H9 (cell line): ENCODE measurements at regions not wholly inside any gene's neighbourhood (a gene's known extent, or its start where the extent isn't known, plus 50 kb on each side); places are given as distances from the start of the nearest gene placed in this dataset.

Experiments
- DNase-seq: peaks from one replicate; pipeline ENCODE4 v3.0.0-alpha.2; 2017
- H2AFZ ChIP-seq: one replicate; pipeline ENCODE4 v1.6.1; 2013; ENCODE audit warnings: mild to moderate bottlenecking, low read length, control low read depth, moderate library complexity
- H2AK5ac ChIP-seq: 2 replicates; pipeline ENCODE4 v1.6.1; 2013; ENCODE audit warnings: low read length, control low read depth, mixed read lengths; ENCODE audit not compliant: insufficient read length
- H2BK120ac ChIP-seq: one replicate; pipeline ENCODE4 v1.6.1; 2013; ENCODE audit warnings: low read depth, mild to moderate bottlenecking, low read length, control low read depth, inconsistent platforms; ENCODE audit not compliant: poor library complexity, severe bottlenecking
- H2BK12ac ChIP-seq: 2 replicates; pipeline ENCODE4 v1.6.1; 2013; ENCODE audit warnings: low read length, control low read depth, mixed read lengths, low read depth; ENCODE audit not compliant: insufficient read length
- H2BK15ac ChIP-seq: 2 replicates; pipeline ENCODE4 v1.6.1; 2013; ENCODE audit warnings: low read depth, low read length, control low read depth
- H2BK20ac ChIP-seq: one replicate; pipeline ENCODE4 v1.6.1; 2013; ENCODE audit warnings: low read depth, mild to moderate bottlenecking, low read length, control low read depth, inconsistent platforms; ENCODE audit not compliant: poor library complexity, severe bottlenecking
- H2BK5ac ChIP-seq: 2 replicates; pipeline ENCODE4 v1.6.1; 2013; ENCODE audit warnings: low read length, control low read depth, mixed read lengths; ENCODE audit not compliant: insufficient read length
- H3K14ac ChIP-seq: 2 replicates; pipeline ENCODE4 v1.6.1; 2013; ENCODE audit warnings: low read length, control low read depth; ENCODE audit not compliant: insufficient read depth
- H3K18ac ChIP-seq: 2 replicates; pipeline ENCODE4 v1.6.1; 2013; ENCODE audit warnings: low read depth, mild to moderate bottlenecking, mixed read lengths, low read length, control low read depth; ENCODE audit not compliant: insufficient read length
- H3K23ac ChIP-seq: 2 replicates; pipeline ENCODE4 v1.6.1; 2013; ENCODE audit warnings: low read length, control low read depth, mixed read lengths, low read depth; ENCODE audit not compliant: insufficient read length
- H3K23me2 ChIP-seq: 2 replicates; pipeline ENCODE4 v1.6.1; 2013; ENCODE audit warnings: low read depth, mild to moderate bottlenecking, mixed read lengths, low read length, control low read depth; ENCODE audit not compliant: insufficient read length, poor library complexity, severe bottlenecking
- H3K27ac ChIP-seq: 2 replicates; pipeline ENCODE4 v1.5.1; 2013; ENCODE audit warnings: low read length, control low read depth, mixed read lengths, low read depth; ENCODE audit not compliant: insufficient read length
- H3K27me3 ChIP-seq: 2 replicates; pipeline ENCODE4 v1.6.1; 2013; ENCODE audit warnings: low read length, control low read depth, inconsistent platforms; ENCODE audit not compliant: insufficient read depth
- H3K4ac ChIP-seq: 2 replicates; pipeline ENCODE4 v1.6.1; 2013; ENCODE audit warnings: low read depth, mild to moderate bottlenecking, control low read depth, inconsistent platforms, low read length, moderate library complexity
- H3K4me1 ChIP-seq: 2 replicates; pipeline ENCODE4 v1.6.1; 2013; ENCODE audit warnings: low read length, control low read depth, inconsistent platforms; ENCODE audit not compliant: insufficient read depth
- H3K4me2 ChIP-seq: 2 replicates; pipeline ENCODE4 v1.6.1; 2013; ENCODE audit warnings: low read length, control low read depth, mixed read lengths; ENCODE audit not compliant: insufficient read length, insufficient read depth
- H3K56ac ChIP-seq: 2 replicates; pipeline ENCODE4 v1.6.1; 2013; ENCODE audit warnings: low read depth, mild to moderate bottlenecking, mixed read lengths, low read length, control low read depth; ENCODE audit not compliant: insufficient read length
- H3K79me1 ChIP-seq: 2 replicates; pipeline ENCODE4 v1.6.1; 2013; ENCODE audit warnings: low read depth, mild to moderate bottlenecking, moderate library complexity, low read length, control low read depth, inconsistent platforms; ENCODE audit not compliant: insufficient read depth, poor library complexity, severe bottlenecking
- H3K79me2 ChIP-seq: 2 replicates; pipeline ENCODE4 v1.6.1; 2013; ENCODE audit warnings: low read length, control low read depth, inconsistent platforms; ENCODE audit not compliant: insufficient read depth
- H3K9ac ChIP-seq: 2 replicates; pipeline ENCODE4 v1.6.1; 2013; ENCODE audit warnings: low read length, control low read depth, mixed read lengths; ENCODE audit not compliant: insufficient read length; ENCODE audit errors: extremely low read depth
- H3K9me3 ChIP-seq: one replicate; pipeline ENCODE4 v1.6.1; 2013; ENCODE audit warnings: low read depth, low read length, inconsistent platforms; ENCODE audit not compliant: control insufficient read depth
- H3T11ph ChIP-seq: one replicate; pipeline ENCODE4 v1.6.1; 2013; ENCODE audit warnings: mild to moderate bottlenecking, low read length, control low read depth, inconsistent platforms
- H4K20me1 ChIP-seq: one replicate; pipeline ENCODE4 v1.6.1; 2013; ENCODE audit not compliant: control insufficient read depth, insufficient read length, insufficient read depth
- H4K5ac ChIP-seq: 2 replicates; pipeline ENCODE4 v1.6.1; 2013; ENCODE audit warnings: low read depth, mild to moderate bottlenecking, mixed read lengths, low read length, control low read depth; ENCODE audit not compliant: insufficient read length
- H4K8ac ChIP-seq: replicated peaks from 2 replicates; pipeline ENCODE4 v1.6.1; 2013; ENCODE audit warnings: low read length, control low read depth, mixed read lengths, low read depth; ENCODE audit not compliant: insufficient read length
- H4K91ac ChIP-seq: 2 replicates; pipeline ENCODE4 v1.6.1; 2013; ENCODE audit warnings: low read depth, mild to moderate bottlenecking, moderate library complexity, mixed read lengths, low read length, control low read depth; ENCODE audit not compliant: insufficient read length
- H3K27ac Mint-ChIP-seq, 3 experiments: 2 replicates in 2 of 3; 3 replicates in 1 of 3; pipeline ENCODE4 v1.8.0; 2020 to 2021; ENCODE audit warnings: mixed read lengths in 3 of 3, mild to moderate bottlenecking in 1 of 3, moderate library complexity in 1 of 3
- H3K27me3 Mint-ChIP-seq: 2 replicates; pipeline ENCODE4 v1.8.0; 2021; ENCODE audit warnings: low read depth, mild to moderate bottlenecking, moderate library complexity, mixed read lengths
- H3K36me3 Mint-ChIP-seq, 3 experiments: 2 replicates in 2 of 3; 3 replicates in 1 of 3; pipeline ENCODE4 v1.8.0; 2020 to 2021; ENCODE audit warnings: low read depth in 3 of 3, mixed read lengths in 3 of 3; ENCODE audit not compliant: insufficient read depth in 1 of 3
- H3K4me1 Mint-ChIP-seq, 2 experiments: 2 replicates each; pipeline ENCODE4 v1.8.0; 2020; ENCODE audit warnings: mixed read lengths in 2 of 2
- H3K4me3 Mint-ChIP-seq, 2 experiments: 2 replicates in 1 of 2; 3 replicates in 1 of 2; pipeline ENCODE4 v1.8.0; 2020 to 2021; ENCODE audit warnings: mild to moderate bottlenecking in 2 of 2, mixed read lengths in 2 of 2, moderate library complexity in 1 of 2
- H3K9me3 Mint-ChIP-seq, 2 experiments: 2 replicates in 1 of 2; 3 replicates in 1 of 2; pipeline ENCODE4 v1.8.0; 2020; ENCODE audit warnings: mild to moderate bottlenecking in 2 of 2, mixed read lengths in 2 of 2, moderate library complexity in 1 of 2
- WGBS: extraction: QIAGEN DNeasy Blood & Tissue Kit; methylation state at CpG from one replicate; pipeline ENCODE4 v1.1.7; 2013; ENCODE audit warnings: missing lambda C conversion rate, low lambda C conversion rate, mixed read lengths; ENCODE audit not compliant: insufficient read length; ENCODE audit errors: extremely low coverage; 5-methylcytosine and 5-hydroxymethylcytosine counted together
- TF ChIP-seq, protein P1 (sequence below): fragments of 200-600 bp; sonication (generic); conservative IDR thresholded peaks from 3 replicates; pipeline ENCODE4 v1.8.0; 2021; ENCODE audit warnings: antibody characterized with exemption, mild to moderate bottlenecking

GRCh38 chr21:28423521-28424190 is 569.0 kb downstream of the LTN1 start:
- Histone ChIP-seq H4K8ac (no peak overlapping the region), H4K20me1 (no peaks in the 10 kb centered on the region), H3K23ac (no peak overlapping the region), H2AK5ac (no peak overlapping the region), H3K79me1 (no peaks in the 10 kb centered on the region), H2BK15ac (no peak overlapping the region), H3K27me3 (no peaks in the 10 kb centered on the region), H2AFZ (no peak overlapping the region), H3K18ac (no peak overlapping the region), H4K5ac (no peak overlapping the region), H3K4me2 (no peak overlapping the region), H3K9ac (no peak overlapping the region), H3K23me2 (no peaks in the 10 kb centered on the region), H3K56ac (no peak overlapping the region), H3K14ac (no peak overlapping the region), H3K4me1 (no peaks in the 10 kb centered on the region), H3T11ph (no peak overlapping the region), H2BK12ac (no peak overlapping the region), H3K27ac (no peak overlapping the region), H3K4ac (no peak overlapping the region), H2BK20ac (no peak overlapping the region), H2BK5ac (no peak overlapping the region), H2BK120ac (no peak overlapping the region), H3K9me3 (no peaks in the 10 kb centered on the region), H4K91ac (no peak overlapping the region), H3K79me2 (no peaks in the 10 kb centered on the region)
- no peaks in the 10 kb centered on the region for H3K27me3 Mint-ChIP-seq
- H3K4me1 Mint-ChIP-seq = no peaks in the 10 kb centered on the region
- no peaks in the 10 kb centered on the region for H3K36me3 Mint-ChIP-seq
- TF ChIP-seq, protein P1, sequence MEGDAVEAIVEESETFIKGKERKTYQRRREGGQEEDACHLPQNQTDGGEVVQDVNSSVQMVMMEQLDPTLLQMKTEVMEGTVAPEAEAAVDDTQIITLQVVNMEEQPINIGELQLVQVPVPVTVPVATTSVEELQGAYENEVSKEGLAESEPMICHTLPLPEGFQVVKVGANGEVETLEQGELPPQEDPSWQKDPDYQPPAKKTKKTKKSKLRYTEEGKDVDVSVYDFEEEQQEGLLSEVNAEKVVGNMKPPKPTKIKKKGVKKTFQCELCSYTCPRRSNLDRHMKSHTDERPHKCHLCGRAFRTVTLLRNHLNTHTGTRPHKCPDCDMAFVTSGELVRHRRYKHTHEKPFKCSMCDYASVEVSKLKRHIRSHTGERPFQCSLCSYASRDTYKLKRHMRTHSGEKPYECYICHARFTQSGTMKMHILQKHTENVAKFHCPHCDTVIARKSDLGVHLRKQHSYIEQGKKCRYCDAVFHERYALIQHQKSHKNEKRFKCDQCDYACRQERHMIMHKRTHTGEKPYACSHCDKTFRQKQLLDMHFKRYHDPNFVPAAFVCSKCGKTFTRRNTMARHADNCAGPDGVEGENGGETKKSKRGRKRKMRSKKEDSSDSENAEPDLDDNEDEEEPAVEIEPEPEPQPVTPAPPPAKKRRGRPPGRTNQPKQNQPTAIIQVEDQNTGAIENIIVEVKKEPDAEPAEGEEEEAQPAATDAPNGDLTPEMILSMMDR = no peak
- no peak overlapping the region for H3K4me3 Mint-ChIP-seq
- H3K27ac Mint-ChIP-seq = no peak overlapping the region
- no CpG with 5 or more reads among the region's 3 CpGs for WGBS
- no peak for DNase-seq
- H3K9me3 Mint-ChIP-seq = no peaks in the 10 kb centered on the region
